Iris pigment epithelial cell (primary cell): ENCODE measurements at regions not wholly inside any gene's neighbourhood (a gene's known extent, or its start where the extent isn't known, plus 50 kb on each side); places are given as distances from the start of the nearest gene placed in this dataset.
"Not testable (repeated sequence)": the region's sequence is repeated elsewhere in the genome, so short reads cannot be mapped to it uniquely, and the experiment has no call there.

Experiments used
- DNase-seq: peaks from one replicate; pipeline ENCODE4 v3.0.0-alpha.2; 2011; ENCODE audit warnings: low read depth

DNA sequence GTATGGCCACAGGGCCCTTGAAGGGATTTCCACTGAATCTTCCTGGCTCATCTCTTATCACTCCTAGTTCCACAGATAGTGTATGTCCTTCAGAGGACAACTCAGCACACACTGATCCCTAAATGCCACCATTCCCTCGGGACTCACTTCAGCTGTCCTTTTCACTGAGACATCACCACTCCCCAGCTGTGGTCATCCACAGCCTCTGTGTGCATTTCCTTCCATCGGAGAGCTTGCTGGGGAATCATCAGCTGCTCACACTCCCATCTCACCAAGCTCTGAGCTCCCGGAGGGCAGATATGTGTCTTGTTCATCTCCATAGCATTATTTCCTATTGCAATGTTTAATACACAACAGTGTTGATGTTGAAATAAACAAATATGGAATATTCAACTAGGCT is 759.5 kb downstream of the RNF144A start:
- DNase-seq, result no peak

DNA sequence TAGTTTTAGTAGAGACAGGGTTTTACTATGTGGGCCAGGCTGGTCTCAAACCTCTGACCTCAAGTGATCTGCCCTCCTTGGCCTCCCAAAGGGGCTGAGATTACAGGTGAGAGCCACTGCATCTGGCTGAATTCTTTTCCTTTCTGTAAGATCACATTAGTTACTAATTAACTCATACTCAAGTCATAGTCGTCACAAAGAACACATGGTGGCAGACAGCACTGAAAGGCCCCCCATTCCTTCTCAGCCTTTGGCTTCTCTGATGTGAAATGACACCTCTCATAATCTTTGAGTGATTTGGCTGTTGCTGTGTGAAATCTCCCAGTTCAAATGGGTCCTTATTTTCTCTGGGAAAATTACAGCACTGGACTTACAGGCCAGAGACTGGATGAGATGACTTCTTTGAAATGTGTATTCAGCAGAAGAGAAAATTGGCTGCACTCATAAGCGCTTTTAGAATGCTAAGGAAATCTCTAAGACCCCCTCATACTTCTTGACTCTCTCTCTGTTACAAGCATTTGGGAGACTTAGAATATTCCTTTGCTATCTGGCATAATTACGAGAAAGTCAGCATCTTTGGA is 764.8 kb downstream of the RNF144A start:
- no peak for DNase-seq

DNA sequence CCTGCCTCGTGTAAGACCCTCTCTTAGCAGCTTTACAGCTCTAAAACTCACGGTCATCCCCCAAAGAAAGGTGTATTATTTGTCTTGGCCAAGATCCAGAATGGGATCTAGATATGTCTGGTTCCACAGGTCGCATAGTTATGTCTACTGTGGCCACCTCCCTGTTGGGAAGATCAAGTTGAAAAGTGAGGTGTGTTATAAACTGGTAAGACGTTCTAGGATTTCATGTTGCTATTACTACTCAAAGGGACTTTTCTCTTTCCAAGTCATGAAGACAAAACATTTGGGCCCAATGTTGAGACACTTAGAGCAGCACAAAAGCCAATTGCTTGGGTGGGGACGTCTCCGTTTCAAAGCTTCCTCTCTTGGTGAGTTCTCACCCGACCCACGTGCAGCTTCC is 766.0 kb downstream of the RNF144A start:
- DNase-seq, result no peak

DNA sequence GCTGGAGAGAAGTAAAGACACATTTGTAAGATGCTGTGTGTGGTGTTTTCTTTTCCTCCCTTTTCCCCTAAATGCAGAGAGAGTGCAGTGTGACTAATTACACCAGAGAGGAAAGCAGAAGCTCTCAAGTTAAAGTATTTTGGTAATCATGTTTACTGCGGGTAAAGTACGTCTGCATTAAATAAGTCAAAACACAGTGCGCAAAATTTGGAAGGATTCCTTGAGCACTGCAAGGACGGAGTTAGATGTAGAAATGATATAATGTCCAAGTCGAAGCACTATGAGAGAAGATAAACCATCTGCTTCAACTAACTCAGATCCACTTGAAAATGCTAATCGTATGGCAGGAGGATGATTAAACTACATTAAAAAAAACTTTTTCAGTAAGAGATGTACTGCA is 766.5 kb downstream of the RNF144A start:
- DNase-seq, result no peak

DNA sequence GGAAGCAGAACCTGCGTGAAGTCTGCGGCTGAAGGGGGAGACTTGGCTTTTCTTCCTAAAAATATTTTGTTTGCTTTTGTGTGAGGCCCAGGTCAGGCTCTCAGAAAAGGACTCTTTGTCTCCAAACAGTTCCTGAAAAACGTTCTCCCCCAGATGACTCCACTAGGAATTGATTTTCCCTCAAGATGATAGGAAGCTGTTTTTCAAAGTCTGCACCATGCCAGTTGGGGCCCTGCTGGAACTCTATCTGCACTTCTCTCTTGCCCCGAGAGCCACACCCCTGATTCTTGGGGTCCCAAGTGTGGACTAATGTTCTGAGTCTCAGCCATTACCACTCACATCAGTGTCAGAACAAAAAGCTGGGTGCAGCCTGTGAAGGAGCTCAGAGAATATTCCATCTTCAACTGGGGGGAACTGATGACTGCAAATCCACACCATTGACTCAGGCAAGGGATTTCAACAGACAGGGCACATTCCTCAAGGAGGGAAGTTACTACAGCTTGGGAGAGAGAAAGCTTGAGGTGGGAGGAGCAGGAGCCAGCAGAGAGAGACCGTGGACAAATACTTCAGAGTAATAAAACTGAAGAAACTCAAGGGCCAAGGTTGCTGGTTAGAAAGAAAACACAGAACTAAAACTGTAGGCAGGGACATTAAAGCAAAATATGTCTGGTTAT is 768.3 kb downstream of the RNF144A start:
- no peak for DNase-seq

DNA sequence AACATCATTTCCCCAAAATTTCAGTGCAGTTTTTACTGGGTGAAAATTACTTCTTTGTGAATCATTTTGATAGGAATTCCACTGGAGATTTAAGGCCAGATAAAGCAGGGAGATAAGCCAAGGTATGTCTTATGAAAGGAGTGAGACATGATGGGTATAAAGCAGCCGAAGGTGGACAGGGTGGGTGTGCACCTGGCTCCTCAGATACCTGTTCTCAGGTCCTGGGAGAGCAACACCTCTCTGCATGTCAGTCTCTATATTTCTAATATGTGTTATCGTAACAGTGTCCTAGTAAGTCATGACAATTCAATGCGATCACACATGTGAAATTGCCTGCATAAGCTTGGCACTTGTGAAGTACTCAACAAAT is 768.8 kb downstream of the RNF144A start:
- no peak for DNase-seq

DNA sequence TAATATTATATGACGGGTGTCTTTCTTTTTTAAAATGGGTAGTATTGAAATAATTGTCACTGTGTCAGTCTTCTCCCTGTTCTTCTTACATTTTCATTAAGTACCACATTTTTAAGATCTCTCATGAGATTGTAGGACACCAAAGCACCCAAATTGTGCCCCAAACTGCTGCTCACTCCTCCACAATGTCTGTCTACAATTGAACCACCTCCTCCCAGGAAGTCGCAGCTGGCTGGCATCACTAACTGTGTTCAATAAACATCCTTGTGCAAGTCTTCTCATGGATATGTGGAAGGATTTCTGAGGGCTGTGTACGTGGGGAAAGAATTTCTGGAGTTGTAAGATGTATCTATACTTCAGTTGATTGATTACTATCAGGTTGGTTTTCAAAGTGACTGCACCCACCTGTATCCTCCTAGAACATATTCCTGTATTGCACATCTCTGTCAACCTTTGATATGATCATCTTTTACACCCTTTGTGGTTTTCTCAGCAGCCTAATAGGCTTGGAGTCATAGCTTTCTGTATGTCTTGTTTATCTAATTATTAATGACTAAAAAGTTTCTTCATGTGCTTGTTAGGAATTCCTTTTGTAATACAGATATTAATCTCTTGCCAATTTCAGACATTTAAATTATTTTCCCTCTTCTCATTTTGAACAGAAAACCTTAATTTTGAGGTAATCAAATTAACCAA is 774.9 kb downstream of the RNF144A start:
- DNase-seq, result no peak

DNA sequence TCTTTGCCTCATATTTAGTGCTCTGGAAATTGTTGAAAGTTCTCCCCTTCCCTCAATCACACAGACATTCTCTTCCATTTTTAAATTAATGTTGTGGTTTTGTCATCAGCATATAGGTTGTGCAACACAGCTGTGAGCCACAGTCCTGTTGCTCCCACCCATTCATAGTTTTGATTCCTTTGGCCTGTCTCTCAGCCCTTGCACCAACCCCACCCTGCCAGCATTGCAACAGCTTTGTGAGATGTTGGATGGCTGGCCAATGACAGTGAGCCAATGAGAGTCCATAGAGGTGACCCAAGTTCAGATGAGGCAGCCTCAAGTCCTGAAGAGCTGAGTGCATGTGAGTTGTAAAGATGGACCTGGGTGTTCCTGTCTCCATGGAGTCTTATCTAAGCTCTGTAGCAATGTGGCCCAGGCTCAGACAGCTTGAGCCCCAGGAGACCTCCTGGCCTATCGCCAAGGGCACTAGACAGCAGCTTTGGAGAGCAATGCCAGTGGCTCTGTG is 775.5 kb downstream of the RNF144A start:
- DNase-seq, result peak; percentile 7

DNA sequence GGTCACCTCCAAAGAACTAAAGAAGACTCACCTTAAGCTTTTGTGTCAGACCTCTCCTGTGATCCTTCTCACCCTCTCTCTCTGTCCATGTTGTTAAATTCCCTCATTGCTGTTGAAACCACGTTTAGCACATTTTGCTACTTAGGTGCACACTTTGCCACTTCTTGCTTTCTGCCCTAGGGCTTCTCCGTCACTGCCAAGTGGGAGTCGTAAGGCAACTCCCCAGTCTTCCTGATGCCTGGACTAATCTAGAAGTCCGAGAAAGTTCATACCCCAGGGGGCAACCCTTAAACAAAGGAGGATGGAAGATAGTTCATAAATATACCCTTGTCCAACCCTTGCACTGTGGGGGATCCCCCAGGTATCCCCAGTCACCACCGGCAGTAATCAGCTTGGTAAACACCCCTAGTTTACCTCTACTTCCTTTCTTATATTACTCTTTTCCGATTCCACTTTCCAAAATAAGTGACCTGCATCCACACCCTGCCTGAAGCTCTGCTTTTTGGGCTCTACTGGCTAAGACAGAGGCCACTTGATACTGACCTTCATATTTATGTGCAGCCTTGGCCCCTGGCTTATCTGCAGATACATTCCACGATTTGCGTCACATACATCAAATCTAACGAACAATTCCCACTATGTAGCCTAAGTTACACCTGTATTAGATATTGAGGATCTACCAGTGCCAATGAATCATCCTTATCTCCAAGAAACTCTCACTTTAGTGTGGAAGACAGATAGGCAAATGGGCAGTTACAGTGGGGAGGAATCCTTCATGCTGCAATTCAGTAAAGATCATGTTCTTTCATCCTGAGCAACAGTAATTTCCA is 776.2 kb downstream of the RNF144A start:
- no peak for DNase-seq

DNA sequence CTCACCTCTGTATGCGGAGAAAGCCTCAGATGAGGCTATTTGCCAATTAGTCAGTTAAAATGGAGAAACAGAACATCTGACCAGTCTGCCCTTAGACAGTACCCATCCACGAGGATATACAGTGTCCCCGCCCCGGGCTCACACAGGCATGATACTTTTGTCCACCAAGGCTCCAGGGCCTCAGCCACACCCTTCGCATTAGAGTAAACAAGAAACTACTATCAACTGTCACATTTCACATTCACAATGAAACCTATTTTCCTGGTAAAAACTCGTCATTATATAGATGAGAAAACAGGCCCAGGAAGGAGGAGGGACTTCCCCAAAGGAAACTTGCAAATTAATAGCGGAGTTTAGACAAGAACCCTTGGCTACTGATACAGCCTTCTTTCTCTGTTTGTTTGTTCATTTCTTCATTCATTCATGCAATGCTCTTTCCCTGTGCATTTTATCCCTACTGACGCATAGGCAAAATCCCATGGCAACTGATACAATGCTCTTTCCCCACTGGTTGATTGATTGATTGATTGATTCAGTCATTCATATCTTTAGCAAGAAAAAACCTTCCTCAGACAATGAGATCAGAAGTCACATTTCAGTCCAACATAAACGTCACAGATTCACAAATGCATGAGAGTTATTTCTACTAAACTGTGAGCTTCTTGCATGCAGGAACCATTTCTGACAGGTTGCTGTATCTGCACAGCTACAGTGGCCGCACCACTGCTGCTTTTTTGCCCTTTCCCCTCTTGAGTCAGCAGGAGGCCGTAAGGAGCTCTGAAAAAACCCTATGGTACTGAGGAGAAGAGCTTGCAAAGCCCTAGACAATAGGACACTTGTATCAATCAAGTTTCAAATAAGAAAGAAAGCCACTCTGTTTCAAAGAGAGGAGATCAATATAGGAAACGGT is 777.1 kb downstream of the RNF144A start:
- no peak for DNase-seq

DNA sequence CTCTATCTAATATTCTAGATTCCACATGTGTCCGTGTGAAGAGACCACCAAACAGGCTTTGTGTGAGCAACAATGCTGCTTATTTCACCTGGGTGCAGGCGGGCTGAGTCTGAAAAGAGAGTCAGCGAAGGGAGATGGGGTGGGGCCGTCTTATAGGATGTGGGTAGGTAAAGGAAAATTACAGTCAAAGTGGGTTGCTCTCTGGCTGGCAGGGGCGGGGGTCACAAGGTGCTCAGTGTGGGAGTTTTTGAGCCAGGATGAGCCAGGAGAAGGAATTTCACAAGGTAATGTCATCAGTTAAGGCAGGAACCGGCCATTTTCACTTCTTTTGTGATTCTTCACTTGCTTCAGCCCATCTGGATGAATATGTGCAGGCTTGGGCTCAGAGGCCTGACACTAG is 779.3 kb downstream of the RNF144A start:
- not testable (repeated sequence) for DNase-seq

DNA sequence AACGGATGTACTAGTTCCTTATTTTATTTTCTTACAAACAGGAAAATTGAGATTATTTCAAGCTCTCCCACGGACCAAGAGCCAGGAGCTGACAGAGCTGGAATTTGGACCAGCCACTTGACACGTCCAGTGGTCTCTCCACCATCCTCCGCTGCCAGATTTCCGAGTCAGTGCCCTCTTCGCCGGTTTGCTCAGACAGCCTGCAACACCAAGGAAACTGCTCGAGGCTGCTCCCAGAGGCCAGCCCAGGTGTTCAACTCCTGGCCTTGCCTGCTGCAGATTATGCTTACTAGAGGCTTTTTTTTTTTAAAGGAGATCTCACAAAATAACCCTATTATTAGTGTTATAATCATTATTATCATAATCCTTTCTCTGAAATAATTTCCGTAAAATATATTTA is 779.8 kb downstream of the RNF144A start:
- no peak for DNase-seq

DNA sequence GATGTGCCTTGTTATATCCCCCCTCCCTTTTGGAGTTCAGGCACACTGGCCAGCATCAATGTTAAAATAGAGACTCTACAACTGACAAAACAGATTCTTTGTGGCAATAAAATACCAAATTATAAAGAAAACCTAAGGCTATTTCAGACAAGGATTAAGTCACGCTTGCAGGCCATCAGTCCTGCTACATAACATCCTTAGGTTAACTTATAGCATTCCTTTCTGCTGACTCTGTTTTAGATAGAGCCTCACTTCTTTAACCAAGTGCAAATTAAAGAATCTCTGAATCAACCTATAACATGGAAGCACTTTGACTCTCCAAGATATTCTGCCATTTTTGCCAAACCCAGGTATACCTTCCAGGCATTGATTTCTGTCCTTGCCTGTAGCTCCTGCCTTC is 784.6 kb downstream of the RNF144A start:
- DNase-seq, result no peak

DNA sequence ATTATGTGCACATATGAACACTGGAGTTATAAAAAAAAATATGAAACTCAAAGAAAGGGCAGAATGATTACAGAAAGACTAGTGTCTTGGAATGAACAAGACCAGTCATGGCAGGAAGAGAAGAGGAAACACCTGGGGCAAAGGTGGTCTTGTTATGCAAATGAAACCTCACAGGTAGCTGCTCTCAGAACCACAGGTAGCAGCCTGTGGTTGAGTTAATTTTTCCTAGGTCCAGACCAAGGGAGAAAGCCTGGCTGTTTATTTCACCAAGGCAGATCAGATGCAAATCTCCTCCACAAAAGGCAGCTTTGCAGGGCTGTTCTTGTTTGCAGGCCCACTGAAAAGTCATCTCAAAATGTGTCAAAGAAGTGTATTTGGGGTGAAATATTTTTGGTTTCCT is 785.8 kb downstream of the RNF144A start:
- DNase-seq, result no peak

DNA sequence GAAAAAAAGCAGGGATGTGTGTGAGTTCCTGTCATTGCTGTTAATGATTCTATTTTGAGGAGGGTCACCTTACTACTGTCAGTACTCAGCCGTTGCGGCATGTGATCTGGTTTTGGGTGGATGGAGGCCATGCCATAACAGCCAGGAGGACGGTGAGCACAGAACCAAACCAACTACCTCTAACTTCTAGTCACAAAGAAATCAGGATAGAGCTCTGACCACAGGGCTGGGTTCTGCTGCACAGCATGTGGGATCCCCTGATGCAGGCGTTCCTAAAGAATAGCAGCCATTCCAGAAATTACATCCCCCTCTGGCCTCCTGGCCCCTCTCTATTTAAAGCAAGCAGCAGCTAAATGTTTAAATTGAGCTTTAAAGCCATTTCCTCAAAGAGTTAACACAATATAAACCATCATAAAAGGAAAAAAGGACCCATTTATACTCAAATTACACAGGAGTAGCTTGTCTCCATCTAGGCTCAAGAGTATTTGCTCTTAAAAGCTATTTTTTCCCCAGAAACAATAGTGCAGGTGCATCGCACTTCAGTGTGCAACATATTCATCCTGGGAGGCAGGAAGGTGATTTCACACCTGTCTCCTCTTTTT is 786.4 kb downstream of the RNF144A start:
- no peak for DNase-seq

DNA sequence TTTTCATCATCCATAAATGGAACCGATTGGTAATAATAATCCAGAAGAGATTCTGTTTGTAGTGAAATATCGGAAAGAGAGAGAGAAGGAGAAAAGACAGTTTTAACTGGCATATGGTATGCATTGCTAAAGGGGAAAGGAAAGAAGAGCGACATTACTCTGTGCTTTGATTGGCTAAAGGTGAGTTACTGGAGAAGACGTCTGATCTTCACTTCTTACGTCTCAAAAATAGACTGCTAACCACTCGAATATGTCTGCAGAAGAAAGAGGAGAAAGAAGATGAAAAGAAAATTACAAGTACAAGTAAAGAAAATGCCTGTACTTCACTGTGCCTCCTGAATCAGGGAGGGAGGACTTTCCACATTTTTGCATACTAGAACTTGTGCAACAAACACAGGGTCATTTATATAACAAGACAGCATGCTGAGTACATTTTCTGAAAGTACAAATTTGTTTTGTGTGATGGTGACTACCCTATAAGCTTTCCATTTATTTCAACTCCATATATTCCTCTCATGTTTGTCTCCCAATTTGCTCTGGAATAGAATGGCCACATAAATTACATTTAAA is 787.2 kb downstream of the RNF144A start:
- DNase-seq, result no peak

DNA sequence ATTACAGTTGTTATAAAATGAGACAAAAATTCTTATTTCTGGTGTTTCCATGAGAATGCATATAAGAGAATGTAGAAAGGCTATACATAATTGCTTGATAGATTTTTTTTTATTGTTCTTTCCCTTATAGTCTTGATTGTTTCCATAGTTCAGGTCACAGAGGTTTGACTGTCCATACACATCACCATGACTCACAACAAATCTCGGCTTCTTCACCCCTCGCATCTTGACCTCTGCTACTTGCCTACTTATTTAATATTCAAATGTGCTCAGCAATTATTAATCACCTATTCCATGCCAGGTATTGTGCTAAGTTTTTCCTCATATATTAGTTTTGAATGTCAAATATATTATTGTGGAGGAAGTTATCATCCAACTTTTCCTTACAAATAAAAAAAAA is 789.6 kb downstream of the RNF144A start:
- DNase-seq, result no peak

DNA sequence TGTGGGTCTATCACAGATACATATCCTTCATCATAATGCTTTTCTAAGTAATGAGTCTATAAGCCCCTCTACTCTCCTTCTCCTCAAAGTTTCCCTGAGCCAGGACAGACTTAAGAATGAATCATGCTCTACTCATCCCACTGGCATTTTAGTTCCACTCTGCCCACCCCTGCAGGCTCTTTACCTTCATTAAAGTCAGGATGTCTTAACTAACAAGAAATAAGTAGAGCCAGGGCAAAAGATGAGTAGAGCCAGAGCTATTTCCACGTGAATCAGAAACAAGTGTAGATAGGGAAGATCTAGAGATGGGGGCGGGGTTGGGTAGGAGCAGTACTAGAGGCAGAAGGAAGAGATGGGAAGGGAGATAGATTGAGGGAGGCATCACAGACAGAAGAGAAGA is 790.5 kb downstream of the RNF144A start:
- DNase-seq, result peak; percentile 11

DNA sequence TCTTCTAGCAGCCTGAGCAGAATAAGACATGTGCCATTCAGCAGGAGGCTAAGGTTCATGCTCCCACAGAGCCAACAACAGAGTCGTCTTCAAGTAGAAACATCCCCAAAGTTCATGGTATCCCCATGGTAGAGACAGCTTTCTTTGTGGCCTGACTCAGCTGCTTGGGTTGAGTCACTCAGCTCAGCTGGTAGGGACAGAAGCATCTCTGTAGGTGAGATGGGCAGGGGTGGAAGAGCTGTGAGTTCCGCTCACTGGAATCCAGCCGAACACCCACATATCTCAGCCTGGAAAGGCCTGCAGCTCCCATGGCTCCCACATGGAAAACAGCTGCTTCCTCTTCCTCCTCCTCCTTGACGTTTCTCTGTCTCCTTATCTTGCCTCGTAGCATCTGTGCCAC is 792.7 kb downstream of the RNF144A start:
- no peak for DNase-seq

DNA sequence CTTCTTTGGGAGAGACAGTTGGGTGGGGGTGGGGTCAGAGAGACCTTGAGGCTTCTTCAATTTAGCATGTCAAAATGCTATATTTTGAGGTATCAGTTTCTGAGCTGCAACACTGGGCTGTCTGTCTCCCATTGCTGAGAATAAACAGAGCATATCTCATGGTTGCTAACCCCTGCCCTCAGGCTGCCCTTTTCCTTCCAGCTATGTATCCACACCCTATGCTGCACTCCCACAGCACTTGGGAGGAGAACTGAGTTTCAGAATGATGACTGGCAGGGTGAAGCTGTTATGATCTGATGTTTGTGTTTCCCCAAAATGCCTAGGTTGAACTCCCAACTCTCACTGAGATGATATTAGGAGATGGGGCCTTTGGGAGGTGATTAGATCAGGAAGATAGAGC is 794.0 kb downstream of the RNF144A start:
- DNase-seq, result no peak

DNA sequence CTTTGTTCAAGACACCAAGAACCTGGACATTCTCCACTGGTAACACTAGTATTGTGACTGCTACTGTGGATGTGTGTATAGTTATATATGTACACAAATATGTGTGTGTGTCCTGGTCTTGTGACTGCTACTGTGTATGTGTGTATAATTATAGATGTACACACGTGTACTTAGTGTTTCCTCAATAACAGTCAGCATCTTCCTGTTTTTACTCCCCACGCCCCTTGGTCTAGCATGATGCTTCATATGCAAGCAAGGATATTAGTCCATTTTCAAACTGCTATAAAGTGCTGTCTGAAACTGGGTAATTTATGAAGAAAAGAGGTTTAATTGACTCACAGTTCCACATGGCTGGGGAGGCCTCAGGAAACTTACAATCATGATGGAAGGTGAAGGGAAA is 802.7 kb downstream of the RNF144A start:
- DNase-seq, result no peak
